ENCODE measurements at regions not wholly inside any gene's neighbourhood (a gene's known extent, or its start where the extent isn't known, plus 50 kb on each side); places are given as distances from the start of the nearest gene placed in this dataset.

- DNase-seq (ENCODE audit: low spot score), result no peak
- in situ Hi-C loops (cut with MboI; ENCODE audit: low pct_unique_long_range_greater_than_20kb, low sequenced_read_pairs, unreplicated experiment), result no loop called here
- no peak for TF ChIP-seq CTCF (IDR thresholded peaks at IDR 0.05; ENCODE audit: extremely low read depth, insufficient read depth, missing control alignments)
These were observed 207.7 kb upstream of the CFAP20DC start for GRCh38 chr3:59257506-59257905.

GRCh38 chr3:59256230-59256629 lies 206.4 kb upstream of the CFAP20DC start:
- TF ChIP-seq CTCF (IDR thresholded peaks at IDR 0.05; ENCODE audit: extremely low read depth, insufficient read depth, missing control alignments), result no peak
- no peak for DNase-seq (ENCODE audit: low spot score)
- in situ Hi-C loops (cut with MboI; ENCODE audit: low pct_unique_long_range_greater_than_20kb, low sequenced_read_pairs, unreplicated experiment), result no loop called here

- no peak for TF ChIP-seq CTCF (IDR thresholded peaks at IDR 0.05; ENCODE audit: extremely low read depth, insufficient read depth, missing control alignments)
- no peak for DNase-seq (ENCODE audit: low spot score)
- in situ Hi-C loops (cut with MboI; ENCODE audit: low pct_unique_long_range_greater_than_20kb, low sequenced_read_pairs, unreplicated experiment), result no loop called here
These were observed 205.2 kb upstream of the CFAP20DC start for GRCh38 chr3:59254976-59255375.

GRCh38 chr3:59254433-59254832 lies 204.6 kb upstream of the CFAP20DC start:
- no peak for DNase-seq (ENCODE audit: low spot score)
- in situ Hi-C loops (cut with MboI; ENCODE audit: low pct_unique_long_range_greater_than_20kb, low sequenced_read_pairs, unreplicated experiment), result no loop called here
- no peak for TF ChIP-seq CTCF (IDR thresholded peaks at IDR 0.05; ENCODE audit: extremely low read depth, insufficient read depth, missing control alignments)

- TF ChIP-seq CTCF (IDR thresholded peaks at IDR 0.05; ENCODE audit: extremely low read depth, insufficient read depth, missing control alignments), result no peak
- DNase-seq (ENCODE audit: low spot score), result no peak
- in situ Hi-C loops (cut with MboI; ENCODE audit: low pct_unique_long_range_greater_than_20kb, low sequenced_read_pairs, unreplicated experiment), result no loop called here
These were observed 203.7 kb upstream of the CFAP20DC start for GRCh38 chr3:59253523-59253922.

- TF ChIP-seq CTCF (IDR thresholded peaks at IDR 0.05; ENCODE audit: extremely low read depth, insufficient read depth, missing control alignments), result no peak
- in situ Hi-C loops (cut with MboI; ENCODE audit: low pct_unique_long_range_greater_than_20kb, low sequenced_read_pairs, unreplicated experiment), result no loop called here
- DNase-seq (ENCODE audit: low spot score), result no peak
These were observed 202.0 kb upstream of the CFAP20DC start for GRCh38 chr3:59251869-59252268.

GRCh38 chr3:59250600-59250999 lies 200.8 kb upstream of the CFAP20DC start:
- no peak for TF ChIP-seq CTCF (IDR thresholded peaks at IDR 0.05; ENCODE audit: extremely low read depth, insufficient read depth, missing control alignments)
- in situ Hi-C loops (cut with MboI; ENCODE audit: low pct_unique_long_range_greater_than_20kb, low sequenced_read_pairs, unreplicated experiment), result no loop called here
- DNase-seq (ENCODE audit: low spot score), result no peak

Data from GM13977 (cell line).